Stomach (tissue), 8 donors: ENCODE measurements at regions not wholly inside any gene's neighbourhood (a gene's known extent, or its start where the extent isn't known, plus 50 kb on each side); places are given as distances from the start of the nearest gene placed in this dataset.

Experiments used
- DNase-seq, 2 donors: peaks; one replicate each; pipeline versions ENCODE4 v3.0.0 to v3.0.0-alpha.2; 2013 to 2019
- H3K27ac ChIP-seq, 5 donors: fragments of 200-600 bp in 4 of 5; sonication (generic) in 4 of 5; one replicate each; pipeline ENCODE4 v1.5.1; 2013 to 2019; ENCODE audit warnings: mild to moderate bottlenecking in 1 of 5, moderate library complexity in 1 of 5
- H3K27me3 ChIP-seq, 3 donors: fragments of 200-600 bp; sonication (generic); one replicate each; pipeline ENCODE4 v1.5.1; 2017 to 2019; ENCODE audit warnings: mixed run types in 1 of 3
- H3K36me3 ChIP-seq, 4 donors: fragments of 200-600 bp; sonication (generic); 1 replicate in 3 of 4; 2 replicates in 1 of 4; pipeline ENCODE4 v1.5.1; 2016 to 2019
- H3K4me1 ChIP-seq, 4 donors: fragments of 200-600 bp; sonication (generic); one replicate each; pipeline ENCODE4 v1.5.1; 2016 to 2019
- H3K4me3 ChIP-seq, 4 donors: fragments of 200-600 bp; sonication (generic) in 3 of 4; one replicate each; pipeline ENCODE4 v1.5.1; 2016 to 2019; ENCODE audit warnings: mild to moderate bottlenecking in 1 of 4
- H3K9me3 ChIP-seq, 4 donors: fragments of 200-600 bp; sonication (generic); one replicate each; pipeline ENCODE4 v1.5.1; 2016 to 2019
- EP300 ChIP-seq: sonication (generic); formaldehyde crosslinking; IDR thresholded peaks from one replicate; pipeline ENCODE4 v1.6.1; 2017; ENCODE audit warnings: antibody characterized with exemption
- POLR2A ChIP-seq, 4 donors: fragments of 450-650 bp; IDR thresholded peaks; one replicate each; pipeline ENCODE4 v1.6.1; 2016; ENCODE audit warnings: antibody characterized with exemption in 4 of 4, control low read depth in 2 of 4, mild to moderate bottlenecking in 1 of 4, moderate library complexity in 1 of 4
- POLR2AphosphoS5 ChIP-seq, 3 donors: sonication (generic); formaldehyde crosslinking; IDR thresholded peaks; one replicate each; pipeline ENCODE4 v1.6.1; 2016; ENCODE audit warnings: antibody characterized with exemption in 3 of 3
- WGBS, 5 donors: extraction: QIAGEN DNeasy Blood & Tissue Kit in 3 of 5; methylation state at CpG; one replicate each; pipeline versions ENCODE4 v1.1.5 to v1.1.7; 2013 to 2018; 5-methylcytosine and 5-hydroxymethylcytosine counted together
- intact Hi-C: fragments of 100-400 bp; cut with DNase I; formaldehyde crosslinking; loops from one replicate; pipeline ENCODE4 v1.15.1; 2023; ENCODE audit warnings: low total_unique reads
- TF ChIP-seq, protein P1 (sequence below), 7 experiments: fragments of 450-650 bp in 4 of 7; fragments of 200-600 bp in 3 of 7; sonication (generic) in 3 of 7; IDR thresholded peaks; one replicate each; pipeline ENCODE4 v1.5.1; 2016 to 2019; ENCODE audit warnings: antibody characterized with exemption in 7 of 7, control low read depth in 2 of 7, mild to moderate bottlenecking in 1 of 7
- donor health status: healthy with polysubstance abuse.
- donor health status: Bipolar disorder and iron deficiency.
- donor health status: healthy.

DNA sequence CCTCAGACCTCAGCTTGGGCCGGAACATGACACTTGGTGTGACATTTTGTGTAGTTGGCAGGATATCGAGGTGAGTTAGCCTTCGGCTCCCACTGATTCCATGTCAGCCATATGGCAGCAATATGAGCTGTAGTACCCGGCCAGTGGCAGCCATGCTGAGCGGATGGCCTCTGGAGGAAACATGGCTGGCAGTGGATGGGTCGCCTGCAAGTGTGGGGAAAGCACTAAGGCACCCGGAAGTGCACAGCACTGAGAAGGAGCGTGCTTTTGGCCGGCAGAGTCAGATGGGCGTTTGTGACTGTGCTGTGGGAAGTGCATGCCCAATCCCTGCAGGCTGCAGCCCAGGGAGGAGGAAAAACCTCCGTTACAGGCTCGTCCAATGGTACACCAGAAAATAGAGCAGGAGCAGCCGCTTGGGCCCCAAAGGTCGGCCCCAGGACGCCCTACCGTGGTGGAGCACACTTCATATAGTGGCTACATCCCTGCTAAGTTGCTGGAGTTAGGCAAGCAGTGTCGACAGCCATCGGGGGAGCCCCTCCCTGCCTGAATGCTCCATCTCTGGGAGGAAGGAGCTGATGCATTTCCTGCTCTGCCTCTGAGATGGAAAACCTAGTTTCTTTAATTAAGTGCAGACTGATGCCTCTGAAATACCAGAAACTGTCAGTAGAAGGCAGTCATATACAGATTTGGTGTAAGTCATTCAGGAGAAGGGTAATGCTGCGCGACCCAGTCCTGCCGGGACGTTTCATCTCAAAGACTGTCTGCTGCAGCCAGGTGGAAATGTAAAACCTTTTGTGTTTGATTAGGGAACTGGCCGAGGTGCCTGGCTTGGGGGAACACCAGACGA is 2185.8 kb upstream of the ACO1 start:
- no peak for DNase-seq
- no peak overlapping the region for H3K4me3 ChIP-seq
- H3K27me3 ChIP-seq: no peaks in the 10 kb centered on the region
- TF ChIP-seq POLR2A (IDR thresholded peaks at IDR 0.05): no peak
- no peak for TF ChIP-seq EP300
- no peak for TF ChIP-seq POLR2AphosphoS5 (IDR thresholded peaks at IDR 0.05)
- TF ChIP-seq, protein P1, sequence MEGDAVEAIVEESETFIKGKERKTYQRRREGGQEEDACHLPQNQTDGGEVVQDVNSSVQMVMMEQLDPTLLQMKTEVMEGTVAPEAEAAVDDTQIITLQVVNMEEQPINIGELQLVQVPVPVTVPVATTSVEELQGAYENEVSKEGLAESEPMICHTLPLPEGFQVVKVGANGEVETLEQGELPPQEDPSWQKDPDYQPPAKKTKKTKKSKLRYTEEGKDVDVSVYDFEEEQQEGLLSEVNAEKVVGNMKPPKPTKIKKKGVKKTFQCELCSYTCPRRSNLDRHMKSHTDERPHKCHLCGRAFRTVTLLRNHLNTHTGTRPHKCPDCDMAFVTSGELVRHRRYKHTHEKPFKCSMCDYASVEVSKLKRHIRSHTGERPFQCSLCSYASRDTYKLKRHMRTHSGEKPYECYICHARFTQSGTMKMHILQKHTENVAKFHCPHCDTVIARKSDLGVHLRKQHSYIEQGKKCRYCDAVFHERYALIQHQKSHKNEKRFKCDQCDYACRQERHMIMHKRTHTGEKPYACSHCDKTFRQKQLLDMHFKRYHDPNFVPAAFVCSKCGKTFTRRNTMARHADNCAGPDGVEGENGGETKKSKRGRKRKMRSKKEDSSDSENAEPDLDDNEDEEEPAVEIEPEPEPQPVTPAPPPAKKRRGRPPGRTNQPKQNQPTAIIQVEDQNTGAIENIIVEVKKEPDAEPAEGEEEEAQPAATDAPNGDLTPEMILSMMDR (IDR thresholded peaks at IDR 0.05): no peak
- no peaks in the 10 kb centered on the region for H3K4me1 ChIP-seq
- intact Hi-C loops: no loop called here
- WGBS, 5 donors: 78 to 92% (median 86%) methylated on average over 23 to 24 of the region's 24 CpGs
- H3K9me3 ChIP-seq: peaks cover 0 to 16% (median 14%) of the 10 kb centered on the region in 4 donors
- H3K27ac ChIP-seq: no peak overlapping the region
- no peaks in the 10 kb centered on the region for H3K36me3 ChIP-seq

DNA sequence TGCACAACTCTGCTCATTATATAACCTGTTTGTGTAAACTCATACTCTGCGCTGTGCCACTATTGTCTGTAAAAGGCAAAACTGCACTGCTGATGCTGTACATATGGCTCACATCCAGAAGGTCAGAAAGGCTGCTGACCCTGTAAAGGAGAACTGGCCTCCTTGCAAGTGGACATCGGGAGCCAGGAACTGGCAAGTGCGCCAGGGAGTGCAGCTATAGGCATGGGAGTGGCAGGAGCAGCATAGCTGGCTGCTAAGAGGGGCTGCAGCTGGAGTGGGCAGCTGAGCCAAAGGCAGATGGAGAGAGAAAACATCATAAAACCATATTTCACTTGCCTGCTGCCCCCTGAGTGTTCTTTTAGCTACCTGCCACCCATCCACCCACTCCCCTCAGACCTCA is 2183.4 kb upstream of the ACO1 start:
- H3K36me3 ChIP-seq: no peaks in the 10 kb centered on the region
- DNase-seq: no peak
- intact Hi-C loops: no loop called here
- no peak for TF ChIP-seq POLR2A (IDR thresholded peaks at IDR 0.05)
- TF ChIP-seq EP300: no peak
- TF ChIP-seq, protein P1 (IDR thresholded peaks at IDR 0.05): no peak
- TF ChIP-seq POLR2AphosphoS5 (IDR thresholded peaks at IDR 0.05): no peak
- peaks cover 0 to 16% (median 14%) of the 10 kb centered on the region in 4 donors for H3K9me3 ChIP-seq
- no peaks in the 10 kb centered on the region for H3K27me3 ChIP-seq
- H3K4me3 ChIP-seq: no peak overlapping the region
- no peaks in the 10 kb centered on the region for H3K4me1 ChIP-seq
- no peak overlapping the region for H3K27ac ChIP-seq
- 82 to 92% (median 88%) methylated on average over 3 of the region's 3 CpGs for WGBS, 5 donors

DNA sequence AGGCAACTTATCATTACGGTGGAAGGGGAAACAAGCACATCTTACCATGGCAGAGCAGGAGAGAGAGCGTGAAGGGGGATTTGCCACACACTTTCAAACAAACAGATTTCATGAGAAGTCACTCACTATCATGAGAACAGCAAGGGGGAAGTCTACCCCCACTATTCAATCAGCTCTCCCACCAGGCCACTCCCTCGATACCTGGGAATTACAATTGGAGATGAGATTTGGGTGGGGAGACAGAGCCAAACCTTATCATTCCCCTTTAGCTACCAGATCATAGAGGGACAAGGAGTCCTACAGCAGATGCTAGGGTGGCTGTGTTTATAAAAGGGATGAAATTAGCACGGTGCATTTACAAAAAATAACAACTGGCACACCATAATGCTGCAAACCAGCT is 2149.4 kb upstream of the ACO1 start:
- TF ChIP-seq EP300 (no peak), POLR2A (IDR thresholded peaks at IDR 0.05) (no peak), POLR2AphosphoS5 (IDR thresholded peaks at IDR 0.05) (no peak)
- TF ChIP-seq, protein P1 (IDR thresholded peaks at IDR 0.05): no peak
- Histone ChIP-seq H3K27ac (no peak overlapping the region), H3K4me3 (no peak overlapping the region), H3K4me1 (no peaks in the 10 kb centered on the region), H3K9me3 (no peaks in the 10 kb centered on the region), H3K27me3 (no peaks in the 10 kb centered on the region), H3K36me3 (no peaks in the 10 kb centered on the region)
- DNase-seq: no peak
- intact Hi-C loops: no loop called here
- 42 to 60% (median 49%) methylated on average over 4 of the region's 4 CpGs for WGBS, 5 donors

GRCh38 chr9:30235564-30235963 is 2148.9 kb upstream of the ACO1 start:
- intact Hi-C loops: no loop called here
- DNase-seq: no peak
- WGBS, 5 donors: 49 to 65% (median 55%) methylated on average over 2 of the region's 2 CpGs

More at GRCh38 chr9:30235564-30235963, 2148.9 kb upstream of the ACO1 start:
- H3K4me3 ChIP-seq: no peak overlapping the region
- H3K4me1 ChIP-seq: no peaks in the 10 kb centered on the region
- no peaks in the 10 kb centered on the region for H3K36me3 ChIP-seq
- TF ChIP-seq POLR2A (IDR thresholded peaks at IDR 0.05) (no peak), POLR2AphosphoS5 (IDR thresholded peaks at IDR 0.05) (no peak), EP300 (no peak)
- TF ChIP-seq, protein P1 (IDR thresholded peaks at IDR 0.05): no peak
- no peak overlapping the region for H3K27ac ChIP-seq
- no peaks in the 10 kb centered on the region for H3K9me3 ChIP-seq
- H3K27me3 ChIP-seq: no peaks in the 10 kb centered on the region
